B cell (primary cell): ENCODE measurements at regions not wholly inside any gene's neighbourhood (a gene's known extent, or its start where the extent isn't known, plus 50 kb on each side); places are given as distances from the start of the nearest gene placed in this dataset.

Experiments used
- ATAC-seq: fragments of 200-7000 bp; cut with Tn5 transposase; one replicate; pipeline ENCODE4 v1.10.0; 2021; ENCODE audit warnings: low read depth, mild to moderate bottlenecking, moderate number of reproducible peaks, moderate library complexity
- CTCF ChIA-PET: fragments of 350-600 bp; sonication (Branson Sonifier 250); formaldehyde crosslinking; loops from one replicate; lab custom pipeline; 2021; ENCODE audit warnings: antibody characterized with exemption, inconsistent platforms; lab: Charles Lee
- POLR2A ChIA-PET: fragments of 350-600 bp; sonication (Branson Sonifier 250); formaldehyde crosslinking; loops from one replicate; lab custom pipeline; 2021; ENCODE audit warnings: antibody characterized with exemption; lab: Charles Lee
- DNase-seq: peaks from one replicate; pipeline ENCODE4 v3.0.0; 2013
- H2AFZ ChIP-seq: 2 replicates; pipeline ENCODE4 v1.6.1; 2012; ENCODE audit warnings: mild to moderate bottlenecking, low read depth, low read length; ENCODE audit not compliant: insufficient read depth, poor library complexity, severe bottlenecking
- H3K27ac ChIP-seq, 2 donors: 1 replicate in 1 of 2; 2 replicates in 1 of 2; pipeline ENCODE4 v1.5.1; 2012 to 2013; ENCODE audit warnings: low read length in 2 of 2, mild to moderate bottlenecking in 2 of 2, moderate library complexity in 1 of 2
- H3K27me3 ChIP-seq, 4 experiments: fragments of 200-600 bp in 1 of 4; sonication (generic) in 1 of 4; replicated peaks in 1 of 4; 1 replicate in 2 of 4; 2 replicates in 2 of 4; pipeline versions ENCODE4 v1.6.1 to v1.7.0; 2013 to 2016; ENCODE audit warnings: low read length in 3 of 4, mild to moderate bottlenecking in 2 of 4, mixed read lengths in 1 of 4, moderate library complexity in 1 of 4; ENCODE audit not compliant: insufficient read depth in 4 of 4, control insufficient read depth in 3 of 4; ENCODE audit errors: control extremely low read depth in 1 of 4
- H3K36me3 ChIP-seq, 2 experiments: replicated peaks in 1 of 2; 1 replicate in 1 of 2; 2 replicates in 1 of 2; pipeline versions ENCODE4 v1.6.1 to v1.7.1; 2013; ENCODE audit warnings: low read length in 1 of 2; ENCODE audit not compliant: insufficient read depth in 2 of 2, control insufficient read depth in 1 of 2; ENCODE audit errors: control extremely low read depth in 1 of 2, extremely low read depth in 1 of 2
- H3K4me1 ChIP-seq, 2 donors: fragments of 200-600 bp in 1 of 2; sonication (generic) in 1 of 2; 1 replicate in 1 of 2; 2 replicates in 1 of 2; pipeline versions ENCODE4 v1.5.1 to v1.6.1; 2013 to 2017; ENCODE audit warnings: low read length in 2 of 2; ENCODE audit not compliant: control insufficient read depth in 2 of 2, insufficient read depth in 2 of 2
- H3K4me2 ChIP-seq: replicated peaks from 2 replicates; pipeline ENCODE3; 2012; ENCODE audit warnings: mild to moderate bottlenecking, low read depth, low read length; ENCODE audit not compliant: poor library complexity, severe bottlenecking
- H3K4me3 ChIP-seq, 5 experiments: fragments of 200-600 bp in 1 of 5; sonication (generic) in 1 of 5; 1 replicate in 3 of 5; 2 replicates in 2 of 5; pipeline versions ENCODE4 v1.5.1 to v1.7.0; 2011 to 2016; ENCODE audit warnings: low read length in 4 of 5, mild to moderate bottlenecking in 4 of 5, low read depth in 2 of 5, control low read depth in 1 of 5, moderate library complexity in 1 of 5; ENCODE audit not compliant: insufficient read depth in 1 of 5; ENCODE audit errors: control extremely low read depth in 1 of 5, extremely low read depth in 1 of 5
- H3K79me2 ChIP-seq: fragments of 200-600 bp; sonication (generic); one replicate; pipeline ENCODE4 v1.6.0; 2016; ENCODE audit warnings: low read length; ENCODE audit not compliant: control insufficient read depth, insufficient read depth
- H3K9ac ChIP-seq: fragments of 200-600 bp; sonication (generic); 2 replicates; pipeline ENCODE4 v1.6.1; 2017; ENCODE audit warnings: mild to moderate bottlenecking, low read length, moderate library complexity
- H3K9me3 ChIP-seq, 3 donors: one replicate each; pipeline versions ENCODE4 v1.6.1 to v1.7.1; 2013; ENCODE audit warnings: low read length in 2 of 3; ENCODE audit not compliant: control insufficient read depth in 2 of 3, insufficient read depth in 1 of 3; ENCODE audit errors: control extremely low read depth in 1 of 3
- H4K20me1 ChIP-seq: 2 replicates; pipeline ENCODE4 v1.6.0; 2012; ENCODE audit warnings: mild to moderate bottlenecking, low read length; ENCODE audit not compliant: insufficient read depth, control insufficient read depth, poor library complexity, severe bottlenecking
- H3K27ac Mint-ChIP-seq: one replicate; pipeline ENCODE4 v1.8.0; 2021; ENCODE audit warnings: mixed read lengths
- H3K27me3 Mint-ChIP-seq: one replicate; pipeline ENCODE4 v1.8.0; 2021; ENCODE audit warnings: mixed read lengths
- H3K4me1 Mint-ChIP-seq: one replicate; pipeline ENCODE4 v1.8.0; 2021; ENCODE audit warnings: mixed read lengths
- H3K4me3 Mint-ChIP-seq: one replicate; pipeline ENCODE4 v1.8.0; 2021; ENCODE audit warnings: mixed read lengths
- H3K9me3 Mint-ChIP-seq: one replicate; pipeline ENCODE4 v1.8.0; 2022; ENCODE audit warnings: mixed read lengths; ENCODE audit not compliant: insufficient read depth
- EZH2 ChIP-seq: IDR thresholded peaks from 2 replicates; pipeline ENCODE4 v1.6.1; 2012; ENCODE audit warnings: borderline replicate concordance, low read depth, mild to moderate bottlenecking, moderate library complexity, low read length; ENCODE audit not compliant: insufficient read depth, poor library complexity, severe bottlenecking
- WGBS: methylation state at CpG from one replicate; pipeline ENCODE4 v1.1.5; 2013; ENCODE audit warnings: missing lambda C conversion rate; ENCODE audit not compliant: insufficient coverage; 5-methylcytosine and 5-hydroxymethylcytosine counted together
- intact Hi-C: fragments of 100-400 bp; cut with micrococcal nuclease; formaldehyde crosslinking; loops from one replicate; pipeline ENCODE4 v1.10.0; 2022
- TF ChIP-seq, protein P1 (sequence below): fragments of 200-600 bp; IDR thresholded peaks from one replicate; pipeline ENCODE4 v1.8.0; 2022; ENCODE audit warnings: antibody characterized with exemption, mild to moderate bottlenecking

DNA sequence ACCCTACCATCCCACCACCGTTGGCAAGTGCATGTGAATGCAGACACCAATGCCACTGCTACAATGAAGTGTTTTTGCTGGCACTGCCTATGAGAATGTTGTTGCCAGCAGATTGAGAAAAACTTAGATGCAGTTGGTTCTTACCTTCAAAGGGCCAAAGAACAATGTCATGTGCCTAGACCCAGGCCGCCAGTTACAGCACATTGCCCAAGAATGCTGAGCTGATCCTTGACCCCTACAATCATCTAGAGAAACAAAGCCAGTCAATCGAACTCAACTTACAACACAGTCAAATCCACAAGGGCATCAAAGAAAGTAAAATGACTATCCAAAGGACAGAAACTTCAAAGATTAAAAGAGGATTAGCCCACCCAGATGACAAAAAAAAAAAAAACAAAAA, 102.4 kb upstream of the SPIN4 start:
- Histone ChIP-seq H3K4me1 (no peaks in the 10 kb centered on the region), H3K27ac (no peak overlapping the region), H3K27me3 (no peaks in the 10 kb centered on the region), H2AFZ (no peak overlapping the region), H3K9ac (no peak overlapping the region), H4K20me1 (no peaks in the 10 kb centered on the region), H3K4me2 (no peak overlapping the region), H3K4me3 (no peak overlapping the region), H3K9me3 (peaks cover 6 to 22% (median 7%) of the 10 kb centered on the region in 3 donors), H3K79me2 (no peaks in the 10 kb centered on the region), H3K36me3 (peaks cover 0 to 2% of the 10 kb centered on the region in 2 experiments)
- TF ChIP-seq, protein P1, sequence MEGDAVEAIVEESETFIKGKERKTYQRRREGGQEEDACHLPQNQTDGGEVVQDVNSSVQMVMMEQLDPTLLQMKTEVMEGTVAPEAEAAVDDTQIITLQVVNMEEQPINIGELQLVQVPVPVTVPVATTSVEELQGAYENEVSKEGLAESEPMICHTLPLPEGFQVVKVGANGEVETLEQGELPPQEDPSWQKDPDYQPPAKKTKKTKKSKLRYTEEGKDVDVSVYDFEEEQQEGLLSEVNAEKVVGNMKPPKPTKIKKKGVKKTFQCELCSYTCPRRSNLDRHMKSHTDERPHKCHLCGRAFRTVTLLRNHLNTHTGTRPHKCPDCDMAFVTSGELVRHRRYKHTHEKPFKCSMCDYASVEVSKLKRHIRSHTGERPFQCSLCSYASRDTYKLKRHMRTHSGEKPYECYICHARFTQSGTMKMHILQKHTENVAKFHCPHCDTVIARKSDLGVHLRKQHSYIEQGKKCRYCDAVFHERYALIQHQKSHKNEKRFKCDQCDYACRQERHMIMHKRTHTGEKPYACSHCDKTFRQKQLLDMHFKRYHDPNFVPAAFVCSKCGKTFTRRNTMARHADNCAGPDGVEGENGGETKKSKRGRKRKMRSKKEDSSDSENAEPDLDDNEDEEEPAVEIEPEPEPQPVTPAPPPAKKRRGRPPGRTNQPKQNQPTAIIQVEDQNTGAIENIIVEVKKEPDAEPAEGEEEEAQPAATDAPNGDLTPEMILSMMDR = no peak
- TF ChIP-seq EZH2 = no peak
- CTCF ChIA-PET = no interaction called here
- no peaks in the 10 kb centered on the region for H3K27me3 Mint-ChIP-seq
- ATAC-seq (no peak), DNase-seq (no peak)
- H3K9me3 Mint-ChIP-seq = peaks cover 14% of the 10 kb centered on the region
- no peaks in the 10 kb centered on the region for H3K4me1 Mint-ChIP-seq
- no peak overlapping the region for H3K4me3 Mint-ChIP-seq
- POLR2A ChIA-PET = no interaction called here
- 100% methylated on average over 2 of the region's 3 CpGs for WGBS
- no peak overlapping the region for H3K27ac Mint-ChIP-seq
- intact Hi-C loops = no loop called here

DNA sequence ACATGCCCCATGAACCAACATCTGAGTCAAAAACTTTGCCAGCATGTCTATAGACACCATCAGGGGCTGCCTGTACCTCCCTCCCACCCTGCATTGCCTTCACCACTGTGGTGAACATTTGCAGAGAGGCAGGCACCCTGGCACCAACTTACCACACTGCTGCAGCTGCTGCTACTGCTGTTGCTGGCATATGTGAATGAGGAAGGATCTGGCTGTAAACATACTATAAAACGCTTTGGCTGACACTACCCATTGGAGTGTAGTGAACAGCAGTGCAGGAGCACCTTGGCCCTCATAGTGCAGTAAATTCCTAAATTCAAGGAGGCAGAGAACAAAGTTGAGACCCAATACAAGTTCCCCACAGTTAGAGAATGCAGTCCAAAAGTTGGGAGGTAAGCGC, 90.6 kb upstream of the SPIN4 start:
- Histone ChIP-seq H3K9ac (no peak overlapping the region), H2AFZ (no peak overlapping the region), H3K4me3 (no peak overlapping the region), H3K27me3 (no peaks in the 10 kb centered on the region), H3K9me3 (no peaks in the 10 kb centered on the region), H3K36me3 (no peaks in the 10 kb centered on the region), H3K79me2 (no peaks in the 10 kb centered on the region), H3K27ac (no peak overlapping the region), H3K4me1 (no peaks in the 10 kb centered on the region), H4K20me1 (no peaks in the 10 kb centered on the region), H3K4me2 (no peak overlapping the region)
- Mint-ChIP-seq H3K4me1 (no peaks in the 10 kb centered on the region), H3K27ac (no peak overlapping the region), H3K9me3 (peaks cover 4% of the 10 kb centered on the region), H3K27me3 (no peaks in the 10 kb centered on the region), H3K4me3 (no peak overlapping the region)
- 100% methylated on average over 1 of the region's 2 CpGs for WGBS
- ChIA-PET POLR2A (no interaction called here), CTCF (no interaction called here)
- TF ChIP-seq, protein P1 = no peak
- no peak for TF ChIP-seq EZH2
- intact Hi-C loops = no loop called here
- no peak for DNase-seq
- no peak for ATAC-seq
